GM19372 (cell line): ENCODE measurements at regions not wholly inside any gene's neighbourhood (a gene's known extent, or its start where the extent isn't known, plus 50 kb on each side); places are given as distances from the start of the nearest gene placed in this dataset.

ENCODE experiments used
- ATAC-seq: cut with Tn5 transposase; IDR thresholded peaks from one replicate; pipeline ENCODE4 v1.9.1; 2021; ENCODE audit warnings: mild to moderate bottlenecking, low read depth, moderate library complexity; ENCODE audit not compliant: unreplicated experiment

DNA sequence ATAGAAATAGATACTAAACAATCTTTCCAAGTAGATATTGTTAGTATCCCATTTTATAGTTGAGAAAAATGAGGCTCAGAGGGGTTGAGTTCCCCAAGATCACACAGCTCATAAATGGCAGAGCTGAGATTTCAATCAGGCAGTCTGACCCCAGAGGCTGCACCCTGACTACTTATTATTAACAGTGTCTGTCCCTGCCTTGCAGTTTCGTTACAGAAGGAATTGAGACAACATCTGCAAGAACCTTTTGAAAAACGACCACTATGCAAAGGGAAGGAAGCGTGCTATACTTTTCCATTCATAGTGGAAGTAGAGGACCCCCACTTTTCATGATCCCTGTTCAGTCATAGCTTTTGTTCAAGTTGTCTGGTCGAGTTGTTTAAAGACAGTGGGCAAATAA, 53.2 kb upstream of the SEC11C start:
- ATAC-seq, result no peak

GRCh38 chr18:59087391-59087790, 52.3 kb upstream of the SEC11C start:
- ATAC-seq, result no peak
